ENCODE measurements at regions not wholly inside any gene's neighbourhood (a gene's known extent, or its start where the extent isn't known, plus 50 kb on each side); places are given as distances from the start of the nearest gene placed in this dataset.
"Not testable (repeated sequence)": the region's sequence is repeated elsewhere in the genome, so short reads cannot be mapped to it uniquely, and the experiment has no call there.

GRCh38 chr2:43071599-43072550 is 154.5 kb downstream of the ZFP36L2 start:
- DNase-seq (ENCODE audit: low read depth) = no peak

- no peak for DNase-seq (ENCODE audit: low read depth)
Measured at GRCh38 chr2:43070676-43071502, 155.5 kb downstream of the ZFP36L2 start.

- DNase-seq (ENCODE audit: low read depth) = peak; percentile 68
Measured at GRCh38 chr2:43070030-43070429, 156.4 kb downstream of the ZFP36L2 start.

GRCh38 chr2:43068631-43069517 is 157.5 kb downstream of the ZFP36L2 start:
- peak; percentile 68 for DNase-seq (ENCODE audit: low read depth)

- DNase-seq (ENCODE audit: low read depth) = no peak
Measured at GRCh38 chr2:43068041-43068533, 158.3 kb downstream of the ZFP36L2 start.

- no peak for DNase-seq (ENCODE audit: low read depth)
Measured at GRCh38 chr2:43067254-43068040, 159.0 kb downstream of the ZFP36L2 start.

GRCh38 chr2:43066541-43067253 is 159.7 kb downstream of the ZFP36L2 start:
- DNase-seq (ENCODE audit: low read depth) = not testable (repeated sequence)

GRCh38 chr2:43065871-43066270 is 160.5 kb downstream of the ZFP36L2 start:
- no peak for DNase-seq (ENCODE audit: low read depth)

- DNase-seq (ENCODE audit: low read depth) = no peak
Measured at GRCh38 chr2:43065036-43065435, 161.4 kb downstream of the ZFP36L2 start.

GRCh38 chr2:43063096-43063495 is 163.3 kb downstream of the ZFP36L2 start:
- DNase-seq (ENCODE audit: low read depth) = not testable (repeated sequence)

GRCh38 chr2:43062058-43062457 is 164.3 kb downstream of the ZFP36L2 start:
- DNase-seq (ENCODE audit: low read depth) = no peak

- DNase-seq (ENCODE audit: low read depth) = no peak
Measured at GRCh38 chr2:43060390-43061016, 165.9 kb downstream of the ZFP36L2 start.

GRCh38 chr2:43059183-43059897 is 167.1 kb downstream of the ZFP36L2 start:
- peak; percentile 98 for DNase-seq (ENCODE audit: low read depth)

GRCh38 chr2:43058726-43059110 is 167.7 kb downstream of the ZFP36L2 start:
- DNase-seq (ENCODE audit: low read depth) = no peak

- no peak for DNase-seq (ENCODE audit: low read depth)
Measured at GRCh38 chr2:43057742-43058725, 168.4 kb downstream of the ZFP36L2 start.

GRCh38 chr2:43057026-43057741 is 169.2 kb downstream of the ZFP36L2 start:
- peak; percentile 82 for DNase-seq (ENCODE audit: low read depth)

GRCh38 chr2:43055985-43056384 is 170.4 kb downstream of the ZFP36L2 start:
- no peak for DNase-seq (ENCODE audit: low read depth)

Data from M059J (cell line).